GM19324 (cell line): ENCODE measurements at regions not wholly inside any gene's neighbourhood (a gene's known extent, or its start where the extent isn't known, plus 50 kb on each side); places are given as distances from the start of the nearest gene placed in this dataset.
A peak's percentile ranks its signal among the peaks of the same experiment; 100 is the strongest.
"Not testable (repeated sequence)": the region's sequence is repeated elsewhere in the genome, so short reads cannot be mapped to it uniquely, and the experiment has no call there.

Experiments used
- ATAC-seq: cut with Tn5 transposase; IDR thresholded peaks from one replicate; pipeline ENCODE4 v1.9.1; 2021; ENCODE audit warnings: mild to moderate bottlenecking, moderate library complexity; ENCODE audit not compliant: unreplicated experiment, low FRiP score

DNA sequence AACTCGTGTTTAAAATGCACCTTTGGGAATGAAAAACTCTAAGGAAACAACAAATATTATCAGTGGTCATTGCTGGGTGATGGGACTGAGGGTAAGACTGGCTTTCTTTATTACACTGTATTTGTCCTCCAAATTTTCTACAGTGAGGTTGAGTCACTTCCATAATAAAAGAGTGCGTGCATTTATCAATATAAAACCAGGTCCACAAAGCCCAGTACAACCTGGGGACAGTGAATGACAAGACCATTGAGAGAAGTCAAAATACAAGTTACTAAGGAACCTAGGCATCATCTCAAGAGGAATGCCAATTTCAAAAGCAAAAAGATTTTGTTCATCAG is 76.4 kb downstream of the MAGED4 start:
- ATAC-seq: no peak

DNA sequence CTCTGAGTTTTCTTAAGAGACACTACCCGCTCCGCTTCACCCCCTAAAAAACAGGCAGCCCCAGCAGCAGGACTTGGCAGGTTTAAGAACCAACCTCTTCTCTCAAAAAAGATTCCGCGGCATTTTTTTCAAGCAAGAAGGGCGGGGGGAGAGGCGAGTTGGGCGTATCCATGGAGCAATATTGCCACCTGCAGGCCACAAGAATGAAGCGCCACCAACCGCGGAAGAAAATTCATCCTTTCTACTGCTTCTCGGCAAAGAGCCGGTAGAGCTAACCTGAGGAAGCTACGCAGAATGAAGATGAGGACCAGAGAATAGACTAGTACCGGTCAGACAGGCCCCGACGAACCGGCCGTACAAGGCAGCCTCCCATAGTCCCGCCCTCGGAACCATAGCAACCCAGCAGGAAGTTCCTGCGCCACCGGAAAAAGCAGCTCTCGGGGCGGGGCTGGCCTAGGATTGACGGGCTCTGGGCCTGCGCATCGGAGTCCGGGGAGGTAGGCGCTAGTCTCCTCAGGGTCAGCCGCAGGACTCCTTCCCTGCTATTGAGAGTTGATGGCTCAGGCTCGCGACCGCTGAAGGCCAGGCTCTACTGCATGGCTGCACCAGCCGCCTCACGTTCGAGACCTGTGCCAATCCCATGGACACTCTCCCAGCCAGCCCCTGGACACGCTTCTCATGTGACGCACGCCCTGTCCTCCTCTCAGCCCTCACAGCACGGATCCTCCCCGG is 76.9 kb downstream of the MAGED4 start:
- ATAC-seq: peak; percentile 99

DNA sequence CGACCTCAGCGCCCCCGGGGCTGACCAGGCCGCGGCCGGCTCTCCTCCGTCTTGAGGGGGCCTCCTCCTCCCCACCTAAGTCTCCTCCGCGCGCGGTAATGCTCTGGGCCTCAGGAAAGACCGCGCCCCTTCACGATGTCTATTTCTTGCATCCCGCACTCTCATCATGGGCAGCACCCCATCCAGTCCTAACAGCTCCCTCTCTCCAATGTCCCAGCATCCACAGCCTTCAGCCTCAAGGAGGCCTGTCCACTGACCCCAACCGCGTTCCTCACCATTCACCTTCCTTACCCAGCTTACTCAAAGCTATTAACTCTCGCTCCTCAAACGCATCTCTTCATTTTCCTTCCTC is 77.5 kb downstream of the MAGED4 start:
- ATAC-seq: no peak

DNA sequence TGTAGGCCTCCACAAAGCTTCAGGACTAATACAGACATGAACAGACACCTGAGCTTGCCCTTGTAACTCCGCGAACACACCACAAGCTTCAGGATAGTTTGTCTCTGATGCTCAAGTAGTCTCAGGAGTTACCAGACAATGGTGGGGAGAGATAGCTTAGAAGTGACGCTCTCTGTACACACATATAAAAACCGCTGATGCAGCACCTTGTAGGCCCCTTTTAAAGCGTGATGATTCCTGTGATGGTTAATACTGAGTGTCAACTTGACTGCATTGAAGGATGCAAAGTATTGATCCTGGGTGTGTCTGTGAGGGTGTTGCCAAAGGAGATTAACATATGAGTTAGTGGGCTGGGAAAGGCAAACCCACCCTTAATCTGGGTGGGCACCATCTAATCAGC is 78.7 kb downstream of the MAGED4 start:
- no peak for ATAC-seq

DNA sequence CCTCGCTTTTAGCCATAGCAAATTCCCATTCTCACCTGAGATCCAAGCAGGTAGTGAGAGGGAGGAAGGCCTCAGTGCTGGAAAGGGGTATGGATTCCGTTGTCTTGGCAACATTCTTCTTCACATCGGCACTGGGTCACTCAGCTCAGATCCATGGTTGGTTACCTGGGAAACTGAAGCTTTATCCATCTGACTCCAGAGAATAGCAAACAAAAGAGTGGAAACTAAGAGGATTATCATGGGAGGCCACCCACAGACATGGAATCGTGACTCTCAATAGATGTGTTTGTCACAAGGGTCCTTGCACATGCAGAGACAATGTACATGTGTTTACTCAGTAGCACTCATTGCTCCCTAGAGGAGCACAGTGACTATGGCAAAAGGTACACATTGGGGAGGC is 81.0 kb downstream of the MAGED4 start:
- no peak for ATAC-seq

DNA sequence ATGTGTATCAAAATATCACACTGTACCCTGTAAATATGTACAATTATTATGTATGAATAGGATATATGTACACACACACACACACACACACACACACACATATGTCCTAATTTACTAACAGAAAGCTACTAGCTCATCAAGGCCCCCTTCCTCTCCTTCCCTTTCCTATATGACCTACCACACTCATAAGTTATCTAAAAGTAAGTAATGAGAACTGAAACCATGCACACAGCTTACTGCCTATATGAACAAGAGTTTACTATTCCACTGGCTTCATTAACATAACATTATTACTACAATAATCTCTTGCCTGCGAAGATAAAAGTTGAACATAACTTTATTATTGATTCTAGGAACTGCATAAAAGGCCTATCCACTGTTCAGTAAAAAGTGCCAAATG is 83.8 kb downstream of the MAGED4 start:
- not testable (repeated sequence) for ATAC-seq

DNA sequence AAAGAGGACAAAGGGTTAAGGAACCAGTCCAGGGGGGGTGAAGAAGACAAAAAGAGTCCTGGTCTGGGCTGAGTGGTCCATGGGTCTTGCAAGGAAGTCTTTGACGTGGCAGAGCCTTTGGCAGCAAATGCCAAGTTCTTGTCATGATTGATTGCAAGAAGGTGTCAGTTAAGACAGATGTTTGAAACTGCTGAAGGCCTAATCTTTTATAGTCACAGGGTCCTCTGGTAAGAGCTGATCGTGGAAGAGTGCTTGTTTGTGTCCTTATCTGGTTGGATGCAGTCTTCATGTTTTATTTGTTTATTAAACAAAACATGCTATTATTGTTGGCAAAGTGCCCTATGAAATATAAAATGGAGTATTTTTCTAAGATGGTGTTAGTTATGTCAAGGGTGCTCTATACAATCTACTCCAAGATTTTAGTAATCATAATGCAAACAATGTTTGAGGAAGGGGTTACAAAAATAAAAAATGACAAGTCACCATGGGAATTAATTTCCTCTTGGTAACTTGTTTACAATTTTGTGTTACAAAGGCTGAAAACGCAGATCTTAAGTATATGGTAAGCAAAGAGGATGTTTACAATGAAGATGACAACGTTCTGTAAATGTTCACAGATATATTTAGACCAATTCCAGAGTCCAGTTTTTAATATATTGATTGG is 85.9 kb downstream of the MAGED4 start:
- ATAC-seq: no peak

DNA sequence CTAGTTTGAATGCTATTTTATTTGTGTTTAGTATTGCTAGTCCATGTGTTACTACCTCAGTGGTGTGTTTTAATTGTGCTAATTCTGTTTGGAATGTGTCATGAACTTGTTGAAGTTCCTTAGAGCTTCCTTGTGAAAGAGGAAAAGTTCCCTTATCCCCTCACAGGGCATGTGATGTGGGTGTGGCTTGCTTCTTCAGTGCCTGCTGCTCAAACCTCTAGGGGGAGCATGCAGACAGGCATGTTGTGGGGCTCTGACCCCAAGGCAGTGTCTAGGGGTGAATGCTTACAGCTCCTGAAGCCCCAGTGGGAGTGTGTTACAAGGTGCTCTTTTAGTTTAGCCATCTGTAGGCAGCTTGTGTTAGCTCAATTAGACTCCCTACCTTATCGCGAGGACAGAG is 86.5 kb downstream of the MAGED4 start:
- ATAC-seq: no peak

DNA sequence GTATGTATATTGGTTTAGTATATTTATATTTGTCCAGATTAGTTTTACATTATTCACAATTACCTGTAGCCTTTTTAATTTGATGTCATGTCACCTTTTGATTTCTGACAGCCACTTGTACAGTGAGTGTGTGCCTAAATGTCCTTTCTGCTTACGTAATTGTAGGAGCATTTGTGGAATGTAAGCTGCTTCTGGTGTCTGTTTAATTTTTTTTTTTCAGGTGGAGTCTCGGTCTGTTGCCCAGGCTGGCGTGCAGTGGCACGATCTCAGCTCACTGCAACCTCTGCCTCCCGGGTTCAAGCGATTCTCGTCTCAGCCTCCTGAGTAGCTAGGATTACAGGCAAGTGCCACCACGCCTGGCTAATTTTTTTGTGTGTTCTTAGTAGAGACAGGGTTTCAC is 91.2 kb upstream of the XAGE2 start:
- no peak for ATAC-seq

DNA sequence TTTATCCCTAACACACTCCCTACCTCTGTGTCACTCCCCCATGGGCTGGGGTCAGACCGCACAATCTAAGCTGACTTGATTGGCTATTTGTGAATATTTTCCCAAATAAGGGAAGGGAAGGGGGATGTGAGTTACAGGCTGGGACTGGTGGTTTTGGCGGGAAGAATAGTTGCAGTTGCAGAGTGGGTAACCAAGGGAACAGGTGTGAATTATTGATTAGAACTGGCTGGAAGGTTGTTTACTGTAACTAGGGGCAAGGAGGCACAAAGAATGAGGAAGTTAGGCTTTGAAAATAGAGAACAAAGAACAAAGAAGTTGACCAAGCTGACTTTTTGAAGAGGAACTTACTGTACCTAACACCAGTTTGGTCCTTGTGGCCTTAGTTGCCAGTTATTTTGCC is 88.0 kb upstream of the XAGE2 start:
- no peak for ATAC-seq

DNA sequence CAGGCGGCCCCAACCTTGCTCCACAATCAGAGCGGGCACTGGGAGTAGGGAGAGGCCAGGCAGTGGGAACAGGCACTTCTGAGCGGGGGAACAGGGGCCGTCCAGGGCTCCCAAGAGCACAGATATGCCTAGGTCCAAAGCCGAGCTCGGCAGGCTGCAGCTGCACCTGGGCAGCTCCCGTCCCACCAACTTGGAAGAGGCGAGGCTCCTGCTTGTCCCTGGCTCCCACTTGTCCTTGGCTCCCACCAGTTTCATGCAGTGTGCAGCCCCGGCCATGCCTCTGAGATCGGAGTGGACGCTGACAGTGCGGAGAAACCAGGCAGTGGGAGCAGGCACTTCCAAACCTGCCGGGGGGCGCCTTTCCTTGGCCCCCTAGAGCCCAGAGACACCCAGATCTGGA is 84.0 kb upstream of the XAGE2 start:
- no peak for ATAC-seq

DNA sequence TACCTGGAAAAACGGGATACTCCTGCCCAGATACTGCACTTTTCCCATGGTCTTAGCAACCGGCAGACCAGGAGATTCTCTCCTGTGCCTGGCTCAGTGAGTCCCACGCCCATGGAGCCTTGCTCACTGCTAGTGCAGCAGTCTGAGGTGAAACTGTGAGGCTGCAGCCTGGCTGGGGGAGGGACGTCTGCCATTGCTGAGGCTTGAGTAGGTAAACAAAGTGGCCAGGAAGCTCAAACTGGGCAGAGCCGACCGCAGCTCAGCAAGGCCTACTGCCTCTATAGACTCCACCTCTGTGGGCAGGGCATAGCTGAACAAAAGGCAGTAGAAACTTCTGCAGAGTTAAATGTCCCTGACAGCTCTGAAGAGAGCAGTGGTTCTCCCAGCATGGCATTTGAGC is 69.9 kb upstream of the XAGE2 start:
- ATAC-seq: not testable (repeated sequence)

DNA sequence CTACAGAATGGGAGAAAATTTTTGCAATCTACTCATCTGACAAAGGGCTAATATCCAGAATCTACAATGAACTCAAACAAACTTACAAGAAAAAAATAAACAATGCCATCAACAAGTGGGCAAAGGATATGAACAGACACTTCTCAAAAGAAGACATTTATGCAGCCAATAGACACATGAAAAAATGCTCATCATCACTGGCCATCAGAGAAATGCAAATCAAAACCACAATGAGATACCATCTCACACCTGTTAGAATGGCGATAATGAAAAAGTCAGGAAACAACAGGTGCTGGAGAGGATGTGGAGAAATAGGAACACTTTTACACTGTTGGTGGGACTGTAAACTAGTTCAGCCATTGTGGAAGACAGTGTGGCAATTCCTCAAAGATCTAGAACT is 60.3 kb upstream of the XAGE2 start:
- not testable (repeated sequence) for ATAC-seq
